ENCODE measurements at regions not wholly inside any gene's neighbourhood (a gene's known extent, or its start where the extent isn't known, plus 50 kb on each side); places are given as distances from the start of the nearest gene placed in this dataset.

DNA sequence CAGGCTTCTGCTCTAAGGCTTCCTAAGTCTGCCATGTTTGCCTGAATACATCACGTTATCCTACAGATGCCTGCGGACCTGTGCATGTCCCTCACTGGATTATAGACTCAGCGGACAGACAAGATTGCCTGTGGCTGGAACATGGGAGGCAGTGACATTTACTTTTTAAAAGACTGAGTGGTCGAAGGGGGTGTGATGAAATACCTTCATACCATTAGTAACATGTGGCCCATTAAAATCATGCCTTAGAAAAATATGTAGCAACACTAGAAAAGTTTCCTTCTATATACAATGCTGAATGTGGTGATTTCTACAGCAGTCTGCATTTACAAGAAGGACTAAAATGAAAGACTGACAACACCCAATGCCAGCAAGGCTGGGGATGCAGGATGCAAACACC lies 154.4 kb downstream of the ASB1 start:
- no peak for DNase-seq (ENCODE audit: low read depth in 2 of 2)

DNA sequence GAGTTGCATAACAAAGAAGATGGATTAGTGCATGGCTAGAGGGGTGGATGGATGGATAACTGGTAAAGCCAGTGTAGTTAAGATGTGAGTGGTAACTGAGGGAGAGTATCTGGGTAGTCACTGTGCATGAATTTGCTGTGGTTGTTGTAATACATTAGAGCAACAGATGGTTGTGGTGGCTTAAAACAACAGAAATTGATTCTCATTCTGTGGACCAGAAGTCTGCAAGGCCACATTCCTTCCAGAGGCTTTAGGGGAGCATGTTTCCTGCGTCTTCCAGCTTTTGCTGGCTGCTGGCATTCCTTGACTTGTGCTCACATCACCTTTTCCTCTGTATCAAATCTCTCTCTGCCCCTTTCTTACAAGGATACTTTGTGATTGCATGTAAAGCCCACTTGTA lies 155.4 kb downstream of the ASB1 start:
- no peak for DNase-seq (ENCODE audit: low read depth in 2 of 2)

DNA sequence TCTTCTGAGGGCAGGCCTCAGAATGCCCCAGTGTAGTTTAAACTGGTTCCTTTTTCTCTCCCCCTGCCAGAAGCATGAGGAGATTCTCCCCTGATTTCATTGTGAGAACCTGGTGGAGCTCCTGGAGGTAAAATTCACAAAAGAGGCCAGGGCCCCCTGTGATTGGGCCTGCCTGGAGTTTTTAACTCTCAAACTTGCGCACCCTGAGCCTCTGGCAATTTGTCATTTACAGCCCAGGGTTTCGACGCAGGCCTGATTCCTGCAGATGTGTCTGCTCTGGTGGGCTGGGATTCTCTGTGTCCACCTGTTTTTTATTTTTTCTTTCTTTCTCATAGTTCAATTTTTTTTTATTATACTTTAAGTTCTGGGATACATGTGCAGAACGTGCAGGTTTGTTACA lies 157.9 kb downstream of the ASB1 start:
- DNase-seq (ENCODE audit: low read depth in 2 of 2): no peak

DNA sequence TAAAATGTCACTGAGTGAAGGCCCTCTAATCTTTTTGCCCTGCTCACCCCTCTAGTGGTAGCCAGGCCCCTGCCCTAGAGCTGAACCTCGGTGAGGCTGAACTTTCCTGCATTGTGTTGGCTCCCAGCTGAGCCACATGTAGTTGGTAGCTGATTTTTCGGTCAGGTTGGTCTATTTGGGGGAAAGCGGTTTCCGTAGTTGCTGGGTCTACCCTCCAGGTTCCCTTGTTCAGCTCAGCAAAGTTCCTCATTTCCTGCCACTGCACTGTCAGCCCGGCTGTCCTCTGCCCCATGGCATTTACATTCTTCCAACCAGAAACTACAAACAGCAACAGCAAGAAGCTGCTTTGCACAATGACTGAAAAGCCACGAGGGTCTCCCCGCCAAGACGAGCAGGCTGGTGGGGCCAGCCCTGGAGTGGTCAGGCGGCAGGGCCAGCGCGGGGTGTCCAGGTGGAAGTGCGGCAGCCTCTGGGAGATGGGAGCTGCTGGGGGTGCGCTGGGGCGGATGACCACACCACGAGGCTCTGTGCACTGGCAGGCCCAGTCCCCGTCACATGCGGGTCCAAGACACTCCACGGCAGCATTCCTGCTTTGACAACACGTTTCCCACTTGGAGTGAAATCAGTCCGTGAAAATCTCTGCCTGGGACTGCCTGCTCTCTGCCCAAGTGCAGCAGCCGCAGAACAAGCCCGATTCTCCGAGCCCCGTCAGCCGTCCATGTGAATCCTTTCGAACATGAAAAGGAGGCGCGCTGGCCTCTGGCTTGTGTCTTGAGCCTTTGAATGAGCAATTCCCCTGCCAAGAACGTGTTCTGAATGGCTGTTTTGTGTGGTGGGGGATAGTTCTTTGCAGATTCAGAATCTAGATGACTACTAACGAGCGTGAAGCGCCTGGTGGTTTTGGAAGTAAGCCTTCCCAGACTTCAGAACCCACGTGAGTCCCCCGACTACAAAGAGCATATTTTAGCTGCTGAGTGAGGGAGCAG lies 159.4 kb downstream of the ASB1 start:
- no peak for DNase-seq (ENCODE audit: low read depth in 2 of 2)

DNA sequence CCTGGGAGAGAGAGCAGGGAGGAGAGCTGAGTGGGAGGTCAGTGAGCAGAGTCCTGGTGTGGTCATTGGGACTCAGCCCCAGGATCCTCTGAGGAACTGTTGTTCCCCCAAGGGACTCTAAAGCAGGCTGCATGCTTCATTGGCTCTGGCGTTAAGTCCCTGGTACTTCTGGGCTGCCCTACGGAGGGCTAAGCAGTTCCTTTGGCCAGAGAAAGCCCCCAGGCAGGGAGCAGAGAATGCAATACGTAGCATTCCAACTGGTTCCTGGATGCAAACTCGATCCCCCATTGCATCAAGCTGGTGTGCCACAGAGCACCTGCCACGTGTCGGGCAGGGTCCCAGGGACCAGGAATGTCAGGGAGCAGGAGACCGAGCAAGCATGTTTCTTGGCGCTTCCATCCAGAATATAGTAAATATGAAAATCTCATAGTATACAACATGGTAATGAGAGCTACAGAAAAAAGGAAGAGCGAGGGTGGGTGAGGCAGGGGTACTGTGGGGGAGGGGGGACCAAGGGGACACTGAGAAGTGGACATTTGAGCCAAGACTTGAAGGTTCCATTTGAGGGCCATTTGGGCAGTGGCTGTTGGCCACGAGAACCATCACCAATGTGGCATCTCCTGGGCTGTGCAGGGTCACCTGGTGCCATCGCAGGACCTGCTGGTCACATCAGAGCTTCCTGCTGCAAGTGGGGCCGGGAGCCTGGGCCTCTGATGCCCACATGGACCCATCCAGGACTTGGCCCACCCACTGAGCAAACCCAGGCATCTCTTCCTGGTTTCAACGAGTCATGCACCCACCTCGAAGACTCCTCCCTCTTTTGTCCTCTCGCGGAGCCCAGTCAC lies 160.4 kb downstream of the ASB1 start:
- no peak for DNase-seq (ENCODE audit: low read depth in 2 of 2)

DNA sequence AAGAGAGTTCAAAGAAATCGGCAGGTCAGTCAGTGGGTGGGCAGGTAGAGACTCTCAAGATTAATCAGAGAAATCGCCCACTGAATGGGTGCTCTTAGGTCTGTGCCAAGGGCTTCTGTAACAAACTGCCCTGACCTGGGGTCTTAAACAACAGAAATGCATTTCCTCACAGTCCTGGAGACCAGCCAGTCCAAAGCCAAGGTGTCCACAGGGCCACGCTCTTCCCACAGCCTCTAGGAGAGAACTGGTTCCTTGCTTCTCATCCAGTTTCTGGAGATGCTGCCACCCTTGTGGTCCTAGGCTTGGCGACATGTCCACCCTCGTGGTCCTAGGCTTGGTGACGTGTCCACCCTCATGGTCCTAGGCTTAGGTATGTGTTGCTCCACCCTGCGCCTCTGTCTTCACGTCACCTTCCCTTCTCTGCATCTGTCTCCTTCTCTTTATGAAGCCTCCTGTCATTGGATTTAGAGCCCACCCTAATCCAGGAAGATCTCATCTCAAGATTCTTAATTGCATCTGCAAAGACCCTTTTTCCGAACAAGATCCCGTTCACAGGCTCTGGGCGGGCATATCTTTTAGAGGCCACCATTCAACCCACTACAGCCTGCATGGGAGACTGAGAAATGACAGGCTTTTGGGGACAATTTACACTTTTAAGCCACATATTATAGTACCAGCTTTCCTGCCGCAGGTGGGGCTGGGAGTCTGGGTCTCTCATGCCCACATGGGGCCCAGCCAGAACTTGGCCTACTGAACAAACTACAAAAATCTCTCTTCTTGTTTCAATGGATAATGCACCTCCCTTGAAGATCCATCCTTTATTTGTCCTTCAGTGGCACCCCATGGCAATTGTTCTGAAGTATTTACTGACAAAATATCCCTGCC lies 161.3 kb downstream of the ASB1 start:
- DNase-seq (ENCODE audit: low read depth in 2 of 2): no peak

DNA sequence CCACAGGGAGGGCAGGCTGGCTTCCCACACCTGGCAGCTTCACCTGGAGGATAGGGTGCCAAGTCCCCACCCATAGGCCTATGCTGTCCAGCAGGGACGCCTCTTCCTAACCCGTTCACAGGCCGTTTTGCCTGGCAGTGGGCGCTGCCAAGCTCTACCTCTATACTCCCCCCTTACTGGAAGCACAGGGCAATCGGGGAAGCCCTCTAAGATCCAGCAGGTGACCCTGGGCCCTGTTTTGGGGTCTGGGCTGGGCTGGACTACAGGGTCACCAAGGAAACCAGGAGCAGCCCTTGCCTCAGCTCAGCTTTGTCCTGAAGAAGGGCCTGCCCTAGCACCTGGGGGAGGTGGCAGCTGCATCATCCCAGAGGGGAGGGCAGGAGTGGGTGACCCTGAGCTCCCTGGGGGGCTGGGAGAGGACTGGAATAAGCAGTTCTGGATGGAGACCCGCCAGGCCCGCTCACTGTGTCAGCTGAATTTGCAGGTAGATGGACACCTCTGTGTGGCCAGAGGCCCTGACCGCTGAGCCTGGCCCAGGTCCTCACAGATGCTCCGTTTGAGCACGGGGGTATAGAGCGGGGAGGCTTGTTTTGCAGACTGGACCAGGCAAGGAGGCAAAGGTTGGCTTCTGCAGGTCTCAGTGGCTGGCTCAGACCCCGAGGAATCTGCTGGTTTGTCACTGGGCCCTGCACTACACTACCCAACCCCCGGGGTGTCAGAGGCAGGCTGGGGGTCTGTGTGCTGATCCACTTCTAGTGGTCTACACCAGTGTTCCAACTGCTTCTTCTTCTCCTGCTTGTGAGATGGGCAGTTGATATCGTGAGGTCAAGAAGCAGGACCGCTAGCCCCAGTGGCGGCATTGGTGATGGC lies 163.1 kb downstream of the ASB1 start:
- DNase-seq (ENCODE audit: low read depth in 2 of 2): no peak

DNA sequence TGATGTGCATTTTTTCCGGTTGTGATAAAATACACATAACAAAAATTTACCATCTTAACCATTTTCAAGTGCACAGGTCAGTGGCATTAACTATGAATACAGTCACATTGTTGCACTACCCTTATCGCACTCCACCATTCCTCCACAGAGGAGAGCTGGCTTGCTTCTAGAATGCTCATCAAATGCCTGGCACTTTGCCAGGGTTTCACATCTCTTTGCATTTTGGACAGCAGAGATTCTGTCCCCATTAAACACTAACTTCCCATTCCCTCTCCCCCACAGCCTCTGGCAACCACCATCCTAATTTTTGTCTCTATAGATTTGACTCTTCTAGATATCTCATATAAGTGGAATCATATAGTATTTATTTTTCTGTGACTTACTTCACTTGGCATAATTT lies 165.0 kb downstream of the ASB1 start:
- DNase-seq (ENCODE audit: low read depth in 2 of 2): no peak

DNA sequence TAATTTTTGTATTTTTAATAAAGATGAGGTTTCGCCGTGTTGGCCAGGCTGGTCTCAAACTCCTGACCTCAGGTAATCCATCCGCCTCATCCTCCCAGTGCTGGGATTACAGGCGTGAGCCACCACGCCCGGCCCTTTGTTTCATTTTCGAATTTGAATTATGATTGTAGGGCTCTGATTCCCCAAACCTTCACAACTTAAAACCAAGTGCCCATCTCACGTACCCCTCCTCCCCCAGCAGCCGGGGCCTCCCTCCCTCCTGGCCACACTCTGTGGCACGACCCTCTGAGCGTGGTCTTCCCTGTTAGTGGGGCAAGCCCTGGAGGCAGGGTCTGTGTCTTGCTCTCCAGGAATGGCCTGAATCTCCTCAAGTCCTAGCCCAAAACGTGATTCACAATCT lies 166.5 kb downstream of the ASB1 start:
- DNase-seq (ENCODE audit: low read depth in 2 of 2): no peak

DNA sequence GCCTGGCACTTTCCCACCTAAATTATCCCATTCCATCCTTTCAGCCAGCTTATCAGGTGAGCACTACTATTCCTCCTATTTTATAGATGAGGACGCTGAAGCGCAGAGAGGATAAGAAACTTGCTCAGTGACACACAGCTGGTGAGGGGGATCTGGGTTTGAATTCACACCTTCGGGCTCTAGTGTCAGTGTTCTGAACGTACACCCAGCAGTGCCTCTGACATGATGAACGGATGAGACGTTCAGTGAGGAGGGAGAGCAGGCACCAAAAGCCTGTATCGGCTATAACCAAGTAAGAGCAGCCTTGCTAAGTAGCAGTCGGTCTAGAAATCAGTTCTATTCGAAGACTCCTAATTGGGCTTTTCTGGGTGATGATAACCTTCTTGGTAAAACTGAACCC lies 167.0 kb downstream of the ASB1 start:
- no peak for DNase-seq (ENCODE audit: low read depth in 2 of 2)

DNA sequence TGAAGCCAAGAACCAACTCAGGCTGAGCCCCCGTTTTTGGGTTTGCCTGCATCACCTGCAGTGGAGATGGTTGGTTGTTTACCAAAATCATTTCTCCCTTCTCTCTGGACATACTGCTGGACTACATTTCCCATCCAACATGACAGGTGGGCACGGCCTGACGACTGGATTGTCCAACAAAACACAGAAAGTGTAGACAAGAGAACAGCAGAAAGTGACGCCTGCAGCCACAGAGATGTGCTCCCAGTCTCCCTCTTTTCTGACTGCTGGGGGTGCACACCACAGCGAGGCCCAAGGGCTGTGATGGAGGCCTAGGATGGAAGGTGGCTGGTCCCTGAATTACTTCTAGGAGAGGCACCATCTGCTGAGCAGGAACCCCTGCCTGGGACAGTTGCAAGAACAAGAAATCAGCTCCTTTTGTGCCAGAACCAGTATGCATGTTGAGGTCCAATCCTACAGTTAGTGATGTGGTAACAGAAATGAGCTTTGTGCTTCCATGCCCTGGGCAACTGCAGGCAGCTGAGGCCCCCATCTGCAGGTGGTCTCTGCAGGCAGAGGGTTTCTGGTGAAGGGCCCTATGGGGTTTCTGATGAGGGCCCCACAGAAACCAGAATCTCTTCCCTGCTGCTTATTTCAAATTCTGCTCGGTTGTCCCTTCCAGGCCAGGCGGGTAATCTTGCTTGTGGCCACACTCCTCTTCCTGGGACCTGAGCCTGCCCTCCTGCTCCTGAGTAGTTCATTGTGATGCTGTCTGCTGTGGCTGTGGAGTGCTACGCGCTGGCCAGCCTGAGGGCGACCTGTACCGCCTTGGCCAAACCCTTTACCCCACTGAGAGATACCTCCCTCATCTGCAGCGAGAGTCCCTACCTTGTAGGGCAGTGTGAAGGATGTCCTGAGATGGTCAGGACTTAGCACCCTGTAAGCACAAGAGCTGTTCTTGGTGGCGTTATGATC lies 168.3 kb downstream of the ASB1 start:
- DNase-seq (ENCODE audit: low read depth in 2 of 2): no peak

DNA sequence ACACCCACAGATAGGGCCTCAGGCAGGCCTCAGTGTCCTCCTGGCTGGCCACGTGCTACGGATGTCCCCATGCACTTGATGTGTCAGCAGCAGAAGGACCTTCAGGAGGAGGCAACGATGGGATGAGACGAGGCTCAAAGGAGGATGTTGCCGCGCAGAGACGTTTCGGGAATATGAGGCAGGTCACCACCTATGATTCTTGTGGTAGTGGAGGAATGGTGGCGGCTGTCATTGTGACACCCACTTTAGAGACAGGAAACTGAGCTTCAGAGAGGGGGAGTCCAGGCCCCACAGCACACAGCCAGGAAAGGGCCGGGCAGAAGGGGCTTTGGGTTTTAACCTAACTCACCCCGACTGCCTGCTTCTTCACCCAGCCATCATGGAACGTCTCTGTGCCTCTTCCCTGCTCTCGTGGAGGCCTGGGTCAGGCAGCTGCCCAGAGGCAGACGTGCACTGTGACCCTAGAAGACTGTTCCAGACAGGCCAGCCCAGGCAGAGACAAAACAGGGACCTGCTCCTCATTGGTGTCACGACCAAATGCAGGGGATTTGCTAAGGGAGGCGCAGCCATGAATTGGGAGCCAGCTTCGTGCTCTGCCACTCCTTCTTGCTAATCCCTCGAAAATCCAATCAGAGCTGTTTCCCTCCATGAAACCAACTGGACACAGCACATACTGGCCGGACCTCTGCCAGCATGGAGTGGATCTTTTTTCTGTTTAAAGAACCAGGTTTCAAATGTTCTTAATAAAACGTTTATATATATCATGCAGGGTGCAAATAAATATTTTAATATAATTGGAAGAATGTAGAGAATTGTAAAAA lies 169.2 kb downstream of the ASB1 start:
- no peak for DNase-seq (ENCODE audit: low read depth in 2 of 2)

DNA sequence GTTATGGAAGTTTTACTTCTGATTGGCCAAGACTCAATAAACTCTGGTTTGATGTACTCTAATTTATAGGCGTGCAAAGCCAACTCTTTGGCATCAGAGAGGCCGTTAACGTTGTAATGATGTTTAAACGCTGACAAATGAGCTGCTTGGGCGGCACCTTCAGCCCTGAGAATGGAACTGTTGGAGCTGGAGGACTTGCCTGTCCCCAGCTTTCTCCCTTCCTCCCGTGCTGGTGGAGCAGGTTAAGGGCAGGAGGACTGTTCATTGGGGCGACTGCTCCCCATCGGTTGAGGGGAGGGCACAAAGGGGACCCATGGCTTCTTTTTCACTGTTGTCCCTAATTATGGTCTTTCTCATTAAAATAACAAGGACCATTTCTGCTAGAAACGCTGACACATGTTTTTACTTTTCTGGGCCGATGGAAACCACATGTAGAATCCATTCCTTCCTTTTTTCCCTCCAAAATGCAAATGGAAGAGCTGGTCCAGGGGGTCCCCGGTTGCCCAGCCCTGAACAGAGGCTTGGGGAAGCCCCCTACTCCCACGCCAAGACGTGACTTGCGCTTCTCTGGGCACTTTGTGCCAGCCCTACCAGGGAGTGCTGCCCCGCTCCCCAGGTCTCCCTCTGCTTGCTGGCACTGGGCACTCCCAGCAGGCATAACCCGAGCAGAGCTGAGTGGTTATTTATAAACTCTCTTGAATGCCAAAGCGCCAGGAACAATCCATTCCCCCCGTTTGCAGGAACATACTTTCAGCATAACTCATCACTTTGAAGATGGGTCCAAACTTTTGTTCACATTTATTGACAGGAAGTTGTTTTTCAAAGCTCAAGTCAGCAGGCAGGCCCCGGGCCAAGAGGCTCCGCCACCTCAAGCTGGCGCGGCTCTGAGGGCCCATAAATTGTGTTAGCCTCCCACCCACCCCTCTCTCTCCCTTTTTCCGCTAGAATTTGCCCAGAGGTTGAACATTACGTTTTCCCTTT lies 170.1 kb downstream of the ASB1 start:
- DNase-seq (ENCODE audit: low read depth in 2 of 2): no peak

DNA sequence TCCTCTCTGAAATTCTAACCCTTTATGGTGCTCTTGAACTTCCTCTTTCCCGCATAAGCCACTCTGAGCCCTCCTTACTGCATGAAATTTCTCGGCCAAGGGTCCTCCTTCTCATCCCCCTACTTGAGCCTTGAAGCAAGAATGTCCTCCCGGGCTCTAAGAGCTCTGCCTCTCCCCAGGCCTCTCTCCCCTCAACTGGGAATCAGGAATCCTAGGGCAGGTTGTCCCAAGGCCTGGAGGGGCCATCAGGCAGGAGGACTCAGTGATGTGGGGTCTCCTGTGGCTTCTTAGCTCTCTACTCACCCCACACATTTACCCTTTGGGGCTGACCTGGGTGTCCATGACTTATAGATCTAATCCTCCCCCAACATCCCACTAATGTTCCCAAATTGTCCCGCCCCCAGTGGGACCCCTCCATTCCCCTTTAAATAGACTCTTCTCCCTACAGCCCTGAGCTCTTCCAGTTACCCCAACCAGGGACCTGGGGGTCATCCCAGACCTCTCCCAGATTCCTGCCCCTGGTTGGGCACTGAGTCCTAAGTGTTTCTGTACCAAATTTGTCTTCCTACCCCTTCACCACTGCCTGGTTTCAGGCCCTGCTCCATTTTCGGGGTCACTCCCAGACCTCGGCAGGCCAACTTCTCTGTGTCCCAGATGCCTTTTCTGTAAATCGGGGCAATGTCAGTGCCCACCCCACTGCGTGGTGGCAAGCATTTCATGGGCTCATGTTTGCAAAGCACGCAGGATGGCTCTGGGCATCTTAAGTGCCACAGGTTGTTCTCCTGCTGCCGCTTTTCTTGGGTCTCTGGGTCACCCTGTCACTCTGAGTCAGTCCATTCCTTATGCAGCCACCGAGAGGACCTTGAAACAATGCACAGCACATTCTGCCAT lies 171.2 kb downstream of the ASB1 start:
- DNase-seq (ENCODE audit: low read depth in 2 of 2): no peak

DNA sequence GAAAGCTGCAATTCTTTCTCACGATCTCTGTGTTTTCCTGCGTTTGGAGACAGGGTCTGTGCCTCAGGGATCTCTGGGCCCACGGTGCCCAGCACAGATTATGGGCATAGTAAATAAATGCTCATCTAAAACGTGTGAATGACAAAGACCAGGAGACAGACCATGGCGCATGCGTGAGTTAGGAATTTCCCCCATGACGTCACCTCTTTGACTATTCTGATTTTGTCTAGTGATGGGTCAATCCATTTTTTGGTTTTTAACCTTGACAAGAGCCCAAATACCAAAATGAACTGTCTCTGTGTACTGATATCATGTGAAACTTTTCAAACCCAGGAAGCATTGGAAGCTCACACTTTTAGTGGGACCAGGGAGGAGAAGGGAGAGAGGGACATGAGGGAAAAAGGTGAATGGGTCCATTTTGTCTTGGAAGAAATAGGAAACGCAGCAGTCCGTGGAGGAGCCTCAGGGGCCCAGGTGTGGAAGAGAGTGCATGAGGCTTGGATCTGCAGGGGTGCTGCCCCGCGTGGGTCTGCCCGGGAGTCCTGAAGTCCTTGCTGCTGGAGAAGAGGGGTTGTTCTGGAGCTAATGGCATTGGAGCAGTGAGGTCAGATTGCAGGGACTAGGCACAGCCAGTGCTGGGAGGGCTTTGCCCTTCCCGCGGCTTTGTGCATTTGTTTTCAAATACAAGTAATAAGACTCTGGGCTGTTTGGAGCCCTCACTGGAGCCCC lies 172.2 kb downstream of the ASB1 start:
- DNase-seq (ENCODE audit: low read depth in 2 of 2): no peak

Data from activated CD4-positive, alpha-beta T cell treated with anti-CD3 and anti-CD28 coated beads for 24 hours (primary cell).